ENCODE measurements at regions not wholly inside any gene's neighbourhood (a gene's known extent, or its start where the extent isn't known, plus 50 kb on each side); places are given as distances from the start of the nearest gene placed in this dataset.

- no TSS peak for BruUV-seq (replicated peaks)
- CTCF ChIA-PET: no interaction called here
- Histone ChIP-seq H3K27me3 (replicated peaks; ENCODE audit: control insufficient read depth, insufficient read depth, low read length) (no peaks in the 10 kb centered on the region), H3K9me3 (no peaks in the 10 kb centered on the region), H3K4me1 (no peaks in the 10 kb centered on the region), H3K36me3 (ENCODE audit: control insufficient read depth, insufficient read depth, low read length) (no peaks in the 10 kb centered on the region), H3K4me3 (ENCODE audit: low read depth, low read length) (no peak overlapping the region)
- Mint-ChIP-seq H3K4me3 (ENCODE audit: unreplicated experiment) (no peak overlapping the region), H3K36me3 (ENCODE audit: insufficient read depth, unreplicated experiment) (no peaks in the 10 kb centered on the region), H3K27me3 (ENCODE audit: insufficient read depth, unreplicated experiment) (peaks cover 3% of the 10 kb centered on the region), H3K9me3 (ENCODE audit: unreplicated experiment) (no peaks in the 10 kb centered on the region), H3K27ac (ENCODE audit: unreplicated experiment) (no peak overlapping the region), H3K4me1 (ENCODE audit: low read depth, unreplicated experiment) (no peaks in the 10 kb centered on the region)
- intact Hi-C loops (cut with micrococcal nuclease; ENCODE audit: unreplicated experiment): no loop called here
- POLR2A ChIA-PET: no interaction called here
- no peak for TF ChIP-seq CTCF (IDR thresholded peaks at IDR 0.05; ENCODE audit: insufficient read depth in 1 of 2, low read depth in 1 of 2, low read length in 1 of 2, severe bottlenecking in 1 of 2, unreplicated experiment in 1 of 2)
- no peak for DNase-seq
Observed at GRCh38 chr3:22819209-22819608, 383.9 kb upstream of the UBE2E2 start.

GRCh38 chr3:22835041-22835440 lies 368.1 kb upstream of the UBE2E2 start:
- no peak for TF ChIP-seq CTCF (IDR thresholded peaks at IDR 0.05; ENCODE audit: insufficient read depth in 1 of 2, low read depth in 1 of 2, low read length in 1 of 2, severe bottlenecking in 1 of 2, unreplicated experiment in 1 of 2)
- H3K4me1 Mint-ChIP-seq (ENCODE audit: low read depth, unreplicated experiment): no peaks in the 10 kb centered on the region
- Histone ChIP-seq H3K9me3 (no peaks in the 10 kb centered on the region), H3K36me3 (ENCODE audit: control insufficient read depth, insufficient read depth, low read length) (no peaks in the 10 kb centered on the region), H3K27me3 (replicated peaks; ENCODE audit: control insufficient read depth, insufficient read depth, low read length) (no peaks in the 10 kb centered on the region), H3K4me3 (ENCODE audit: low read depth, low read length) (no peak overlapping the region), H3K4me1 (no peaks in the 10 kb centered on the region)
- H3K4me3 Mint-ChIP-seq (ENCODE audit: unreplicated experiment): no peak overlapping the region
- H3K9me3 Mint-ChIP-seq (ENCODE audit: unreplicated experiment): no peaks in the 10 kb centered on the region
- no peaks in the 10 kb centered on the region for H3K36me3 Mint-ChIP-seq (ENCODE audit: insufficient read depth, unreplicated experiment)
- no peak overlapping the region for H3K27ac Mint-ChIP-seq (ENCODE audit: unreplicated experiment)
- ChIA-PET POLR2A (no interaction called here), CTCF (no interaction called here)
- H3K27me3 Mint-ChIP-seq (ENCODE audit: insufficient read depth, unreplicated experiment): peaks cover 3% of the 10 kb centered on the region
- no TSS peak for BruUV-seq (replicated peaks)
- intact Hi-C loops (cut with micrococcal nuclease; ENCODE audit: unreplicated experiment): no loop called here
- DNase-seq: no peak

- Mint-ChIP-seq H3K36me3 (ENCODE audit: insufficient read depth, unreplicated experiment) (no peaks in the 10 kb centered on the region), H3K27ac (ENCODE audit: unreplicated experiment) (no peak overlapping the region), H3K27me3 (ENCODE audit: insufficient read depth, unreplicated experiment) (peaks cover 3% of the 10 kb centered on the region), H3K4me1 (ENCODE audit: low read depth, unreplicated experiment) (no peaks in the 10 kb centered on the region), H3K9me3 (ENCODE audit: unreplicated experiment) (no peaks in the 10 kb centered on the region), H3K4me3 (ENCODE audit: unreplicated experiment) (no peak overlapping the region)
- DNase-seq: no peak
- H3K9me3 ChIP-seq: no peaks in the 10 kb centered on the region
- CTCF ChIA-PET: no interaction called here
- H3K4me1 ChIP-seq: no peaks in the 10 kb centered on the region
- POLR2A ChIA-PET: no interaction called here
- intact Hi-C loops (cut with micrococcal nuclease; ENCODE audit: unreplicated experiment): no loop called here
- H3K36me3 ChIP-seq (ENCODE audit: control insufficient read depth, insufficient read depth, low read length): no peaks in the 10 kb centered on the region
- H3K27me3 ChIP-seq (replicated peaks; ENCODE audit: control insufficient read depth, insufficient read depth, low read length): no peaks in the 10 kb centered on the region
- no peak for TF ChIP-seq CTCF (IDR thresholded peaks at IDR 0.05; ENCODE audit: insufficient read depth in 1 of 2, low read depth in 1 of 2, low read length in 1 of 2, severe bottlenecking in 1 of 2, unreplicated experiment in 1 of 2)
- BruUV-seq (replicated peaks): no TSS peak
- H3K4me3 ChIP-seq (ENCODE audit: low read depth, low read length): no peak overlapping the region
Observed at GRCh38 chr3:22836131-22836530, 367.0 kb upstream of the UBE2E2 start.

All from Caco-2 (cell line).